GM23338 (cell line): ENCODE measurements at regions not wholly inside any gene's neighbourhood (a gene's known extent, or its start where the extent isn't known, plus 50 kb on each side); places are given as distances from the start of the nearest gene placed in this dataset.

Source experiments
- ATAC-seq: fragments of 200-7000 bp; cut with Tn5 transposase; 3 replicates; pipeline ENCODE4 v1.9.1; 2020
- DNase-seq: peaks from one replicate; pipeline ENCODE4 v3.0.0-alpha.2; 2015; ENCODE audit warnings: low spot score
- H2AFZ ChIP-seq: fragments of 200-600 bp; sonication (generic); 2 replicates; pipeline ENCODE4 v1.8.0; 2016; ENCODE audit warnings: antibody characterized with exemption, mild to moderate bottlenecking, moderate library complexity
- H3F3A ChIP-seq: fragments of 200-600 bp; sonication (generic); replicated peaks from 2 replicates; pipeline ENCODE4 v1.8.0; 2017; ENCODE audit warnings: antibody characterized with exemption, mixed run types, low read depth
- H3K27ac ChIP-seq: fragments of 200-600 bp; sonication (generic); 2 replicates; pipeline ENCODE4 v1.6.1; 2016; ENCODE audit warnings: low read depth
- H3K27me3 ChIP-seq: fragments of 200-600 bp; sonication (generic); 2 replicates; pipeline ENCODE4 v1.8.0; 2016; ENCODE audit warnings: mild to moderate bottlenecking, mixed run types, moderate library complexity; ENCODE audit not compliant: insufficient read depth
- H3K36me3 ChIP-seq: fragments of 200-600 bp; sonication (generic); 2 replicates; pipeline ENCODE4 v1.8.0; 2016; ENCODE audit warnings: mild to moderate bottlenecking; ENCODE audit not compliant: insufficient read depth
- H3K4me1 ChIP-seq: fragments of 200-600 bp; sonication (generic); 2 replicates; pipeline ENCODE4 v1.8.0; 2016; ENCODE audit warnings: mild to moderate bottlenecking, moderate library complexity; ENCODE audit not compliant: insufficient read depth
- H3K4me2 ChIP-seq: fragments of 200-600 bp; sonication (generic); 2 replicates; pipeline ENCODE4 v1.7.1; 2017; ENCODE audit warnings: mixed run types
- H3K4me3 ChIP-seq: fragments of 200-600 bp; sonication (generic); 2 replicates; pipeline ENCODE4 v1.6.1; 2016; ENCODE audit warnings: mixed run types
- H3K79me2 ChIP-seq: fragments of 200-600 bp; sonication (generic); replicated peaks from 2 replicates; pipeline ENCODE4 v1.8.0; 2017; ENCODE audit warnings: mild to moderate bottlenecking; ENCODE audit not compliant: insufficient read depth
- H3K9me2 ChIP-seq: fragments of 200-600 bp; sonication (generic); 2 replicates; pipeline ENCODE4 v1.8.0; 2017; ENCODE audit not compliant: insufficient read depth
- H4K20me1 ChIP-seq: fragments of 200-600 bp; sonication (generic); replicated peaks from 2 replicates; pipeline ENCODE4 v1.8.0; 2017; ENCODE audit warnings: mild to moderate bottlenecking; ENCODE audit not compliant: insufficient read depth
- H3K27ac Mint-ChIP-seq: 2 replicates; pipeline ENCODE4 v1.8.0; 2020; ENCODE audit warnings: inconsistent platforms, mild to moderate bottlenecking, moderate library complexity, mixed read lengths
- H3K27me3 Mint-ChIP-seq: 3 replicates; pipeline ENCODE4 v1.8.0; 2022; ENCODE audit warnings: low read depth, mild to moderate bottlenecking, moderate library complexity, mixed read lengths, inconsistent platforms; ENCODE audit not compliant: insufficient read depth, poor library complexity
- H3K36me3 Mint-ChIP-seq: 3 replicates; pipeline ENCODE4 v1.8.0; 2021; ENCODE audit warnings: low read depth, mild to moderate bottlenecking, inconsistent platforms, moderate library complexity, mixed read lengths
- H3K4me1 Mint-ChIP-seq: 3 replicates; pipeline ENCODE4 v1.8.0; 2020; ENCODE audit warnings: mild to moderate bottlenecking, inconsistent platforms, mixed read lengths
- H3K4me3 Mint-ChIP-seq: 3 replicates; pipeline ENCODE4 v1.8.0; 2021; ENCODE audit warnings: moderate library complexity, mild to moderate bottlenecking, inconsistent platforms, mixed read lengths
- H3K9me3 Mint-ChIP-seq: 3 replicates; pipeline ENCODE4 v1.8.0; 2020; ENCODE audit warnings: moderate library complexity, mild to moderate bottlenecking, inconsistent platforms, mixed read lengths
- CREB1 ChIP-seq: fragments of 250-450 bp; sonication (Bioruptor Pico); IDR thresholded peaks from 2 replicates; pipeline ENCODE4 v1.5.0; 2020; ENCODE audit warnings: low read depth, mild to moderate bottlenecking, moderate library complexity
- EZH2 ChIP-seq: fragments of 200-600 bp; sonication (generic); IDR thresholded peaks from one replicate; pipeline ENCODE4 v1.8.0; 2017; ENCODE audit warnings: antibody characterized with exemption, mild to moderate bottlenecking, low read depth; ENCODE audit not compliant: unreplicated experiment
- EZH2phosphoT487 ChIP-seq: fragments of 200-600 bp; sonication (generic); IDR thresholded peaks from one replicate; pipeline ENCODE4 v1.8.1; 2018; ENCODE audit warnings: antibody characterized with exemption; ENCODE audit not compliant: unreplicated experiment
- NANOG ChIP-seq: IDR thresholded peaks from 2 replicates; pipeline ENCODE4 v1.6.1; 2016; ENCODE audit warnings: antibody characterized with exemption, borderline replicate concordance
- POLR2AphosphoS5 ChIP-seq: IDR thresholded peaks from 2 replicates; pipeline ENCODE4 v1.6.1; 2016; ENCODE audit warnings: antibody characterized with exemption, low read depth
- STAT1 ChIP-seq: IDR thresholded peaks from one replicate; pipeline ENCODE4 v1.6.1; 2016; ENCODE audit warnings: antibody characterized with exemption; ENCODE audit not compliant: unreplicated experiment
- ZNF114 ChIP-seq: fragments of 250-450 bp; sonication (Bioruptor Pico); IDR thresholded peaks from 2 replicates; pipeline ENCODE4 v1.5.0; 2020; ENCODE audit warnings: mild to moderate bottlenecking, moderate library complexity
- ZNF331 ChIP-seq: fragments of 250-450 bp; sonication (Bioruptor Pico); IDR thresholded peaks from 2 replicates; pipeline ENCODE4 v1.5.0; 2020; ENCODE audit warnings: low read depth, mild to moderate bottlenecking, moderate library complexity
- TF ChIP-seq, protein P1 (sequence below), 2 experiments: fragments of 200-600 bp in 1 of 2; sonication (generic) in 1 of 2; conservative IDR thresholded peaks; 2 replicates each; pipeline versions ENCODE4 v1.5.1 to v1.6.1; 2016 to 2017; ENCODE audit warnings: antibody characterized with exemption in 2 of 2, low read depth in 2 of 2, mild to moderate bottlenecking in 2 of 2, moderate library complexity in 1 of 2
- TF ChIP-seq, protein P2 (sequence below): IDR thresholded peaks from 2 replicates; pipeline ENCODE4 v1.6.1; 2016; ENCODE audit warnings: antibody characterized with exemption
- TF ChIP-seq, protein P3 (sequence below): IDR thresholded peaks from one replicate; pipeline ENCODE4 v1.6.1; 2018; ENCODE audit warnings: antibody characterized with exemption; ENCODE audit not compliant: unreplicated experiment

DNA sequence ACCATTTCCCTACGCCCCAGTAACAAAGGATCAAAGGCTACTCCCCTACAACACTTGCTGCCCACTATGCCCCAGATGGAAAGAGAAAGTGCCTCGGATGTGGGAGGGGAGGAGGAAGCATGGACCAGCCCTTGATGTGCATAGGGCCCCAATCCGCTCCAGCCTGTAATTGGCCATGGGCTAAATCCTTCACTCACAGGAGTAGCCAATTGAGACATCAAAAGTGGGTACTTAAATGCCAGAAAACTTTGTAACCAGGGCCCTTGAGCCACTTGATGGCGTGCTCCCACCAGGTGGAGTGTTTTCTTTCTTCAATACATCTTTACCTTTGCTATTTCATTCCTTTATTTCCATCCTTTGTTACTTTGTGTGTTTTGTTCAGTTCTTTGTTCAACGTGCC is 500.5 kb upstream of the LRRN3 start:
- no peaks in the 10 kb centered on the region for H3F3A ChIP-seq
- peak; percentile 86 for ATAC-seq
- no peak overlapping the region for H3K4me3 Mint-ChIP-seq
- peak; percentile 80 for DNase-seq
- H3K9me2 ChIP-seq: peaks cover 9% of the 10 kb centered on the region
- no peaks in the 10 kb centered on the region for H3K36me3 ChIP-seq
- H3K36me3 Mint-ChIP-seq: no peaks in the 10 kb centered on the region
- no peaks in the 10 kb centered on the region for H3K4me1 ChIP-seq
- H2AFZ ChIP-seq: peak overlapping the region; percentile 1; the same call in 1 of the 2 replicates
- H4K20me1 ChIP-seq: no peaks in the 10 kb centered on the region
- H3K27ac ChIP-seq: no peak overlapping the region
- H3K79me2 ChIP-seq: no peaks in the 10 kb centered on the region
- no peaks in the 10 kb centered on the region; the same call in 2 of the 3 replicates for H3K4me1 Mint-ChIP-seq
- no peak overlapping the region for H3K4me2 ChIP-seq
- no peak overlapping the region for H3K27ac Mint-ChIP-seq
- TF ChIP-seq, protein P1, sequence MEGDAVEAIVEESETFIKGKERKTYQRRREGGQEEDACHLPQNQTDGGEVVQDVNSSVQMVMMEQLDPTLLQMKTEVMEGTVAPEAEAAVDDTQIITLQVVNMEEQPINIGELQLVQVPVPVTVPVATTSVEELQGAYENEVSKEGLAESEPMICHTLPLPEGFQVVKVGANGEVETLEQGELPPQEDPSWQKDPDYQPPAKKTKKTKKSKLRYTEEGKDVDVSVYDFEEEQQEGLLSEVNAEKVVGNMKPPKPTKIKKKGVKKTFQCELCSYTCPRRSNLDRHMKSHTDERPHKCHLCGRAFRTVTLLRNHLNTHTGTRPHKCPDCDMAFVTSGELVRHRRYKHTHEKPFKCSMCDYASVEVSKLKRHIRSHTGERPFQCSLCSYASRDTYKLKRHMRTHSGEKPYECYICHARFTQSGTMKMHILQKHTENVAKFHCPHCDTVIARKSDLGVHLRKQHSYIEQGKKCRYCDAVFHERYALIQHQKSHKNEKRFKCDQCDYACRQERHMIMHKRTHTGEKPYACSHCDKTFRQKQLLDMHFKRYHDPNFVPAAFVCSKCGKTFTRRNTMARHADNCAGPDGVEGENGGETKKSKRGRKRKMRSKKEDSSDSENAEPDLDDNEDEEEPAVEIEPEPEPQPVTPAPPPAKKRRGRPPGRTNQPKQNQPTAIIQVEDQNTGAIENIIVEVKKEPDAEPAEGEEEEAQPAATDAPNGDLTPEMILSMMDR (conservative IDR thresholded peaks at IDR 0.05; ENCODE audit: low read depth in 2 of 2): peak; percentile 66 to 78
- TF ChIP-seq, protein P2, sequence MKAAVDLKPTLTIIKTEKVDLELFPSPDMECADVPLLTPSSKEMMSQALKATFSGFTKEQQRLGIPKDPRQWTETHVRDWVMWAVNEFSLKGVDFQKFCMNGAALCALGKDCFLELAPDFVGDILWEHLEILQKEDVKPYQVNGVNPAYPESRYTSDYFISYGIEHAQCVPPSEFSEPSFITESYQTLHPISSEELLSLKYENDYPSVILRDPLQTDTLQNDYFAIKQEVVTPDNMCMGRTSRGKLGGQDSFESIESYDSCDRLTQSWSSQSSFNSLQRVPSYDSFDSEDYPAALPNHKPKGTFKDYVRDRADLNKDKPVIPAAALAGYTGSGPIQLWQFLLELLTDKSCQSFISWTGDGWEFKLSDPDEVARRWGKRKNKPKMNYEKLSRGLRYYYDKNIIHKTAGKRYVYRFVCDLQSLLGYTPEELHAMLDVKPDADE: no peak
- TF ChIP-seq ZNF114 (CRISPR knock-in tag) (no peak), EZH2 (no peak), STAT1 (no peak), EZH2phosphoT487 (no peak), NANOG (no peak)
- TF ChIP-seq, protein P3, sequence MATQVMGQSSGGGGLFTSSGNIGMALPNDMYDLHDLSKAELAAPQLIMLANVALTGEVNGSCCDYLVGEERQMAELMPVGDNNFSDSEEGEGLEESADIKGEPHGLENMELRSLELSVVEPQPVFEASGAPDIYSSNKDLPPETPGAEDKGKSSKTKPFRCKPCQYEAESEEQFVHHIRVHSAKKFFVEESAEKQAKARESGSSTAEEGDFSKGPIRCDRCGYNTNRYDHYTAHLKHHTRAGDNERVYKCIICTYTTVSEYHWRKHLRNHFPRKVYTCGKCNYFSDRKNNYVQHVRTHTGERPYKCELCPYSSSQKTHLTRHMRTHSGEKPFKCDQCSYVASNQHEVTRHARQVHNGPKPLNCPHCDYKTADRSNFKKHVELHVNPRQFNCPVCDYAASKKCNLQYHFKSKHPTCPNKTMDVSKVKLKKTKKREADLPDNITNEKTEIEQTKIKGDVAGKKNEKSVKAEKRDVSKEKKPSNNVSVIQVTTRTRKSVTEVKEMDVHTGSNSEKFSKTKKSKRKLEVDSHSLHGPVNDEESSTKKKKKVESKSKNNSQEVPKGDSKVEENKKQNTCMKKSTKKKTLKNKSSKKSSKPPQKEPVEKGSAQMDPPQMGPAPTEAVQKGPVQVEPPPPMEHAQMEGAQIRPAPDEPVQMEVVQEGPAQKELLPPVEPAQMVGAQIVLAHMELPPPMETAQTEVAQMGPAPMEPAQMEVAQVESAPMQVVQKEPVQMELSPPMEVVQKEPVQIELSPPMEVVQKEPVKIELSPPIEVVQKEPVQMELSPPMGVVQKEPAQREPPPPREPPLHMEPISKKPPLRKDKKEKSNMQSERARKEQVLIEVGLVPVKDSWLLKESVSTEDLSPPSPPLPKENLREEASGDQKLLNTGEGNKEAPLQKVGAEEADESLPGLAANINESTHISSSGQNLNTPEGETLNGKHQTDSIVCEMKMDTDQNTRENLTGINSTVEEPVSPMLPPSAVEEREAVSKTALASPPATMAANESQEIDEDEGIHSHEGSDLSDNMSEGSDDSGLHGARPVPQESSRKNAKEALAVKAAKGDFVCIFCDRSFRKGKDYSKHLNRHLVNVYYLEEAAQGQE: no peak
- H3K27me3 ChIP-seq: no peaks in the 10 kb centered on the region
- H3K27me3 Mint-ChIP-seq: no peaks in the 10 kb centered on the region
- H3K4me3 ChIP-seq: no peak overlapping the region
- no peaks in the 10 kb centered on the region for H3K9me3 Mint-ChIP-seq

DNA sequence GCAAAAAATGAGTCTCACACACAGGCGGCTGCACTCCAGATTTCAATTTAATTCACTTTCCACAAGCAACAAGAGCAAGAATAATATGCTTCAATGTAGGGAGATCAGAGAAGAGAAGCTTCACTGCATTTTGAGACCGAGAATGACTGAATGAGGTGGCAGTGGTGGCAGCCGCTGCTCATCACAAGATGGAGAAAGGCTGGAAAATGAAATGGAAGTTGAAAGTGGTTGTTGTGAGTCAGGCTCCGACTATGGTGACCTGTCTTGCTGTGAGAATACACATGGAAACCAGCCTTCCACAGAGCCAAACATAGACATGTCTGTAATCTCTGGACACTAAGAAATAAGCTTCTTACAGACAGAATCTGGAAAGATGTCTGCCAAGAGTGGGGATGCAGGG is 499.6 kb upstream of the LRRN3 start:
- no peak overlapping the region for H3K27ac ChIP-seq
- H3K79me2 ChIP-seq: no peaks in the 10 kb centered on the region
- H3K4me1 ChIP-seq: no peaks in the 10 kb centered on the region
- no peaks in the 10 kb centered on the region for H3K36me3 ChIP-seq
- Mint-ChIP-seq H3K4me3 (no peak overlapping the region), H3K9me3 (no peaks in the 10 kb centered on the region), H3K4me1 (peaks cover 3% of the 10 kb centered on the region; the same call in 2 of the 3 replicates), H3K27me3 (no peaks in the 10 kb centered on the region), H3K27ac (no peak overlapping the region), H3K36me3 (no peaks in the 10 kb centered on the region)
- H3K9me2 ChIP-seq: peaks cover 2% of the 10 kb centered on the region
- DNase-seq: no peak
- ATAC-seq: no peak
- H2AFZ ChIP-seq: peak overlapping the region; percentile 83
- no peaks in the 10 kb centered on the region for H3K27me3 ChIP-seq
- H4K20me1 ChIP-seq: no peaks in the 10 kb centered on the region
- H3F3A ChIP-seq: no peaks in the 10 kb centered on the region
- H3K4me3 ChIP-seq: no peak overlapping the region
- H3K4me2 ChIP-seq: no peak overlapping the region
- TF ChIP-seq, protein P2: no peak
- TF ChIP-seq STAT1 (no peak), ZNF331 (CRISPR knock-in tag) (no peak), CREB1 (no peak), POLR2AphosphoS5 (no peak), ZNF114 (CRISPR knock-in tag) (no peak)
- TF ChIP-seq, protein P1 (conservative IDR thresholded peaks at IDR 0.05; ENCODE audit: low read depth in 2 of 2): no peak
